ENCODE measurements at regions not wholly inside any gene's neighbourhood (a gene's known extent, or its start where the extent isn't known, plus 50 kb on each side); places are given as distances from the start of the nearest gene placed in this dataset.

DNA sequence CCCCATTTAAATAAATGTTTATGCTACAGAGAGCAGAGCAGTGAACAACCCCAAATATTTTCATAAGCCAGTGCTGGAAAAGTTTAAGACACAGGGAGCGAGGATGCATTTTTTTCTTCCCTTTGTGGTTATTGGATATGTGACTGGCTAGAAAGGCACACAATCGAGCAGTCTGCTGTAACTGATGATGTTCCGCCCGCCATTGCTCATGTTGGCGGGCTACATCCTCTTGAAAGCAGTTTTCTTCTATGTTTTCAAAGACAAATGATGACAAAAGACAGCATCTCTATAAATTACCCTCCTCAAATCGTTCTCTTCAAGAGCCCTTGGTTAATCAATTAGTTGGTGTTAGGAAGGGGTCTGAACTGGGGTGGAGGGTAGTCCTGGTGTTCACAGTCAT is 269.8 kb downstream of the SKAP2 start:
- no peak for TF ChIP-seq CTCF (IDR thresholded peaks at IDR 0.05)
- no peak for TF ChIP-seq POLR2A (IDR thresholded peaks at IDR 0.05)

Data from Peyer's patch (tissue), 4 donors.